ENCODE measurements at regions not wholly inside any gene's neighbourhood (a gene's known extent, or its start where the extent isn't known, plus 50 kb on each side); places are given as distances from the start of the nearest gene placed in this dataset.

DNA sequence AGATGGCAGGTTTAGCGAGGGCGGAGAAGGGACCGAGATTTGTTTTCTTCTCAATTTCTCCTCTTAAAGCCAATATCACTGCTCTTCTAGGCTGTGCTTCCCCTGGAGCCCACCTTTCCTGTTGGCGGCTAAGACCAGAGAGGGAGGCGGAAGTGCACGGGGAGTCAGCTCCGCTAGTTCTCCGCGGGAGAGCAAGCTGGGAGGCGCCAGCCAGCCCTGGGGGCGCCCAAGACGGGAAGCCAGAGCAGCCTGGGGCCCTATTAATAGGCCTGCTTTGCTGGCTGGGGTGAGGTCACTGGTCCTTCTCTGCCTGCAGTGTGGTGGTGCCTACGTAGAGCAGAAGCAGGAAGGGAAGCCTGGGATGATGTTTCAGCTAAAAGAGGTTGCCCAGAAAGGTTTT is 61.6 kb downstream of the LSM5 start:
- no peak for DNase-seq (ENCODE audit: low read depth)
- no peak overlapping the region for H3K4me3 ChIP-seq (ENCODE audit: low read depth, low read length)

DNA sequence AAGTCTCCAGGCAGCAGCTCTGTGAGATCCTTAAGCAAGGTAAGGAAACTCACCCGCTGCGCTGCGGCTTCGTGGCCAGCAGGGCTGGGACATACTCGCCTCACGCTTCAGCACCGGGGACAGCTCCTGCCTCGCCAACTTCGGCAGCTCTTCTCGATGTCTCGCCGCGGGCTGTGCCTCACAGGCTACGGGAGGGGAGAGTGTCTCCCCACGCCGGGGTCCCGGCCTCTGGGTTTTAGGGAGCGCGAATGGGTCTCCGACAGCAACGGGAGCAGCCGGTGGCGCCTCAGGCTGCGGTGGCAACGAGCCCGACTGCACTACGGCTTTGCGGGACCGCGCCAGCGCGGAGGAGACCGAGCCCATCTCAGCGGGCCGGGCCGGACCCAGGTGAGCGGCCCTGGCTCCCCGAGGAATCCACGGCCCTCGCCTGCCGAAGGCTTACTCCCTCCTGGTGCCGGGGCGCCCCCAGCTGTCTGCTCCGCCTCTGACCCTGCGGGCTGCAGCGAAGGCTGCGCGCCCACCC is 62.4 kb downstream of the LSM5 start:
- H3K4me3 ChIP-seq (ENCODE audit: low read depth, low read length) = no peak overlapping the region
- DNase-seq (ENCODE audit: low read depth) = peak; percentile 38

DNA sequence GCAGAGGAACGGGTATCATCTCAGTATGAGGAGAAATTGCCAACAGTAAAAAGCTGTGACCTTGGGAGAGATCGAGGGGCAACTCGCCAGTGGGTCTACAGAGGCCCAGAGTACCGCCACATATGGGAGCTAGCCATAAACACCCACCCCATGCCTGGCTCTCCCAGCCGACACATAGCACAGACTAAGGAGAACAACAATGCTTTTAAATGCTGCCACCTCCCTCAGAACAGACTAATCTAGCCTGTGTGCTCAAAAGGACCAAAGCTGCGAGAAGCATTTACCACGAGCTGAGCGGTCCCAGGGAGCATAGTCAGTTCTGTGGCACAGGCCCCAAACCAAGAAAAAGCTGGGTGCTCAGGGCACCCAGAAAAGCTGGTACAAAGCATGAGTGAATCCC is 73.3 kb downstream of the LSM5 start:
- DNase-seq (ENCODE audit: low read depth) = no peak
- H3K4me3 ChIP-seq (ENCODE audit: low read depth, low read length) = no peak overlapping the region

DNA sequence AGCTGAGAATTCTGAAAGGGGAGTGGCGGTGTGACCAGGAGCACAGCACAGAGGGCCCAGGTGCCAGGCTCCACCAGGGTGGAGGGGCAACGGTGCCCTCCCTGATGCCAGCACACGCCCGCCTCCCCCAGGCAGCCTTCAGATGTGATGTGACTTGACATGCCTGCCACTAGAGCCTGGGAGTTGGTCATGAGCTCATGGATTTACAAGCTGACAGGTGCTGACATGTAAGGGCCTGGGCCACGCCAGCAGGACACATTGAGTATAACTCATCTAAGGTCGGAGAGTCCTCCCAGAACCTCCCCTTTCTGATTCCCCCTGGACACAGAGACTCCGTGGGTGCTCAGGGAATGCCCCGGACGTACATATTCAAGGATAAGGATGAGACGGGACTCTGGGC is 74.2 kb downstream of the LSM5 start:
- no peak overlapping the region for H3K4me3 ChIP-seq (ENCODE audit: low read depth, low read length)
- no peak for DNase-seq (ENCODE audit: low read depth)

DNA sequence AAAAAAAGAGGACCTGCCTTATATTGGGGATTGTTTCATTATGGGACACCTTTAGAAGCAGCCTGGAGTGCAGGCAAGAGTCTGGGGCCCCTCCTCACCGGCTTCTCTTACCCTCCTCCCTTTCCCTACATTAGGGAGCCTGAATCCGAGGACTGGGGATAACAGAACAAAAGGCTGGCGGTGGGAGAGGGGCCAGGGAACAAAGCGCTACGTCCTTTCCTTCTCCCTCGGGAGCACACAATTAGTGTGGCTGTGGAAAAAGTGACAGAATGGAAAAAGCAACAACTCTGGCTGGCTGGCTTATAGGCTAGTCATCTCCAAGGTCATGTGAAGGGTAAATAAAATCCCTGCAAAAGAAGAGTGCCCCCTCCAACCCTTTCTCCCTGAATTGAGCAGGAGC is 74.7 kb downstream of the LSM5 start:
- no peak for DNase-seq (ENCODE audit: low read depth)
- H3K4me3 ChIP-seq (ENCODE audit: low read depth, low read length) = no peak overlapping the region

DNA sequence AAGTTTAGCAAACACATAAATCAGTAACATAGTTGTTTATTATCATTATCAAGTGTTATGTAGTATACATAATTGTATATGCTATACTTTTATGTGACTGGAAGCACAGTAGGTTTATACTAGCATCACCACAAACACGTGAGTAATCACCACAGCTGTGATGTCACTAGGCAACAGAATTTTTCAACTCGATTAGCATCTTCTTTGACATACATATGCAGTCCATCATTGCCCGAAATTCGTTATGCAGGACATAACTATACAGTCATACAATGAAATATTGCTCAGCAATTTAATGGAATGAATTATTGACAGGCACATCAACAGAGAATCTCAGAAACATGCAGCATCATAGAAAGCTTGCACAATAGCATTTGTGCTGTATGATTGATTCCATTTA is 77.7 kb downstream of the LSM5 start:
- no peak for DNase-seq (ENCODE audit: low read depth)
- H3K4me3 ChIP-seq (ENCODE audit: low read depth, low read length) = no peak overlapping the region

DNA sequence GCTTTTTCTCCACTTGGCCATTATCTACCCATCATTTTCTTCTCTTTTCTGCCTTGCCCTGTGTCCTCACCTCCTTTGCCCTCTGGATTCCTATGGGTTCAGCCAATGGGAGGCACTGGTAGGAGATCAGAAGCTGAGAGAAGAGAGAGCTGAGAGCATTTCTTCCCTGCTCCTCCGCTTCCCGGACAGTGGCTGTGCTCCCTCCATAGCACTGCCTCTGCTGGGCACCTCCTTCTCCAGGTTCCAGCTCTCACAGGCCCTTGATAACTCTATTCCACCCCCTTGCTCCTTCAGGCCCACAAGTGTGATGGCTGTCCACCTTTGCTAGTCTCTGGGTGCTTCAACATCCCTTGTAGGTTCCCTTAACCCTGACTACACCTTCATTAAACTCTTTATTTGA is 79.6 kb downstream of the LSM5 start:
- DNase-seq (ENCODE audit: low read depth) = no peak

DNA sequence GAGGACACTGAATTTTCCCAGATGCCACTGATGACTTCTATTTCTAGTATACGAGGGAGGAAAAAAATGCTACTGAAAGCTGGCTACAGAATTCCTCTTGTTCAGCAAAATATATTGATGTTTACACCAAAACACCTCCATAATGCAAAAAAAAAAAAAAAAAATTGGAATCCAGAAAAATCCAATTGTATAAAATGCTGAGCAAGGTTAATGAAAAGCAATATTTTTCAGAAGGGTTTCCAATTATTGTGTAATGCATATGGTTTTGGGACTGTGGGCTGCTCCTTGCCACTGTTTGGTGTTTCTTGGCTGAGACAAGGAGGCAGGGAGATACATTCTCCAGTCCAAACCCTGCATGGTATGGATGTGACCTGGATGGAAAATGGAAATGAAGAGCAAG is 83.8 kb downstream of the LSM5 start:
- DNase-seq (ENCODE audit: low read depth) = no peak
- no peak overlapping the region for H3K4me3 ChIP-seq (ENCODE audit: low read depth, low read length)

More for the DNA sequence above, 79.6 kb downstream of the LSM5 start:
- H3K4me3 ChIP-seq (ENCODE audit: low read depth, low read length) = no peak overlapping the region

DNA sequence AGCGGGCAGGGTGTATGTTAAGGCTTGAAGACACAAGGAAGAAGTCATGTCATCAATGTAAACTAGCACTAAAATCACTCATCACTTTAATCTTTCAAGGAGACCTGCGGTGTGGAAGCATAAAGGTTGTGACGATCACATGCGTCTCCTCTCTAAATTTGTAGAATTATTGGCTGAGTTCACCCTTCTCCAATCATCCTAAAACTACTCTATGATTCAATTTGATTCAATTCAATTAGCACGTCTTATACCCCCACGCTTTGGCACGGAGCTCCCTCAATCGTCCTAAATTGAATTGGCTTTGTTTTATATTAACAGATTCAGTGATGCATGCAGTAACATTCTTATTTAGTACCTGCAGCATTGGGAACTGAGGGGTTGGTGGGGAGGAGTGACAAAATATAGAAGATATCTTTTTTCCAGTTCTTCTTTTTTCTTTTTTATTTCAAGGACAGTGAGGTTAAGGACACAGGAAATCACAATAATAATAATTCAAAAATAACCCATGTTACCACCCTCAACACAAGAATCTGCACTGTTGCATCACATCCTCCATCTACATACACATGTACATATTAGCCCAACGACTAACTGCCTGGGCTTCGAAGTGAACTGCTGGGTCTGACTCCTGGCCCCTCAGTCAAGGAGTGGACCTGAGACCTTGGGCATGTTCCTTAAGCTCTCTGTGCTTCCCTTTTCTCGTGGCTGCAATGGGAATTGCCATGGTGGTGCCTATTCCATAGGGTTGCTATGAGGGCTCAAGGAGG is 86.5 kb downstream of the LSM5 start:
- H3K4me3 ChIP-seq (ENCODE audit: low read depth, low read length) = no peak overlapping the region
- DNase-seq (ENCODE audit: low read depth) = no peak

DNA sequence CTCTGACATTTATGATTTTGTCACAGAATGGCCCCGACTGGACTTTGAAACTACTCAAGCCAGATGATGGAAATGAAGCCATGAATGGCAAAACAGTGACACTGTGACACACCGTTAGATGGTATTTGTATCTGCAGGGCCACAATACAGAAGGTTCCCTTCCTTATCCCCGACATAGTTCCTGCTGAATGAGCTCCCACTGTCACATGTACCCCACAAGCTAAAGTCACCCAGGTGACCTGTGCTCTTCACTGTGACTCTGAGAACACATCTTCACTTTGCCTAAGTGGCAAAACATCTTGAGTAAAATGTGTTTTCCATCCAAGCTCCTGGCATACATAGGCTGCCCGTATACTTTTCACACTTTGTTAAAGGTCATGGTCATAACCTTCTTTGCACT is 89.5 kb downstream of the LSM5 start:
- H3K4me3 ChIP-seq (ENCODE audit: low read depth, low read length) = no peak overlapping the region
- DNase-seq (ENCODE audit: low read depth) = no peak

DNA sequence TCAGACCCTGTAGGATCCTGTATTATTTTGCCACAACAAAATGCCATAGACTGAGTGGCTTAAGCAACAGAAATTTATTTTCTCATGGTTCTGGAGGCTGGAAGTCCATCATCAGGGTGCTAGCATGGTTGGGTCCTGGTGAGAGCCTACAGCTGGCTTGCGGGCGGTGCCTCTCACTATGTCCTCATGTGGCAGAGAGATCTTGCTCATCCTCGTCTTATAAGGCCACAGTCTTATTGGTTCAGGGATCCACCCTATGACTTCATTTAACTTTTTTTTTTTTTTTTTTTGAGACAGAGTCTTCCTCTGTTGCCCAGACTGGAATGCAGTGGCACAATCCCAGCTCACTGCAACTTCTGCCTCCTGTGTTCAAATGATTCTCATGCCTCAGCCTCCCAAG is 90.9 kb downstream of the LSM5 start:
- no peak overlapping the region for H3K4me3 ChIP-seq (ENCODE audit: low read depth, low read length)
- no peak for DNase-seq (ENCODE audit: low read depth)

DNA sequence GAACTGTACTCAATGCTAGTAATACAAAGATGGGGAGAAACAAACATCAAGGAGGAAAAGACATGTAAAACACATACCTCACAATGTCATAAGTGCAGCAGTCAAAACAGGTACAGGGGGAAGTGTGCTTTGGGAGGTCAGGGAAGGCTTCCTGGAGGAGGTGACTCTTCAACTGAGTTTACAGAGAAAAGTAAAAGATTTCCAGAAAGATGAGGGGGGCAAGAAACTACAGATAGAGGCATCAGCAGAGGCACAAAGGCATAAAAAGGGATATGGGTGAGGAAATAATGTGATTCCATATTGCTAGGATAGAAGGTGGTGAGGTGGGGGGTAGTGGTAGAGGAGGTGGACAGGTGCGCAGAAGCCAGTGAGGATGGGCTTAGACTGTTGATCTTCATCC is 95.0 kb downstream of the LSM5 start:
- no peak for DNase-seq (ENCODE audit: low read depth)
- H3K4me3 ChIP-seq (ENCODE audit: low read depth, low read length) = no peak overlapping the region

DNA sequence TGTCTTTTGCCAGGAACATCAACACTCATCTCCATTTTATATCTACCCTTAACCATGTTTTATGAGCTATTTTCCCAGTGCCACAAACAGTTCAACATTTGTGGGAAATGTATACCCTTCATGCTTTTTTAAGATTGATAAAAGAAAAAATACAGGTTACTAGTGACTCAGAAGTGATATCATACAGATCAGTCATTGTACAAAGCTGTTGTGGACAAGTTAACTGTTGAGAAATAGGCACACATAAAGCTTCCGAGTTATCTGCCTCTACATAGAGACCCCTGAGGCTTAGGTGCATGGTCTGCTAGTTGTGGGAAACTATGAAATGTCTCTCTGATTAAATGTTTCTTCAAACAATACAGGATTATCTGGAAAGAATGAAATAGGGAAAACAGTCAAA is 96.3 kb downstream of the LSM5 start:
- no peak overlapping the region for H3K4me3 ChIP-seq (ENCODE audit: low read depth, low read length)
- no peak for DNase-seq (ENCODE audit: low read depth)

DNA sequence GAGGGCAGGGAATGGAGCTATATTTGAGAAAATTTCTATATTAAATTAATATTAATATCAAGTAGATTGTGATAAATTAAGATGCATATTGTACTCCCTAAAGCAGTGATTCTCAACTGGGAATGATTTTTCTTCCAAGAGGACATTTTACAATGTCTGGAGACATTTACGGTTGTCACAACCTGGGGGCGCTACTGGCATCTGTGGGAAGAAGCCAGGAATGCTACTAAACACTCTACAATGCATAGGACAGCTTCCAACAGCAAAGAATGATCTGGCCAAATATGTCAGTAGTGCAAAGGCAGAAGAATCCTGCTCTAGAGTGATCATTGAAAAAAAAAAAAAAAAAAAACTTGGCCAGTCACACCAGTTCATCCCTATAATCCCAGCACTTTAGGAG is 100.0 kb downstream of the LSM5 start:
- no peak for DNase-seq (ENCODE audit: low read depth)
- no peak overlapping the region for H3K4me3 ChIP-seq (ENCODE audit: low read depth, low read length)

DNA sequence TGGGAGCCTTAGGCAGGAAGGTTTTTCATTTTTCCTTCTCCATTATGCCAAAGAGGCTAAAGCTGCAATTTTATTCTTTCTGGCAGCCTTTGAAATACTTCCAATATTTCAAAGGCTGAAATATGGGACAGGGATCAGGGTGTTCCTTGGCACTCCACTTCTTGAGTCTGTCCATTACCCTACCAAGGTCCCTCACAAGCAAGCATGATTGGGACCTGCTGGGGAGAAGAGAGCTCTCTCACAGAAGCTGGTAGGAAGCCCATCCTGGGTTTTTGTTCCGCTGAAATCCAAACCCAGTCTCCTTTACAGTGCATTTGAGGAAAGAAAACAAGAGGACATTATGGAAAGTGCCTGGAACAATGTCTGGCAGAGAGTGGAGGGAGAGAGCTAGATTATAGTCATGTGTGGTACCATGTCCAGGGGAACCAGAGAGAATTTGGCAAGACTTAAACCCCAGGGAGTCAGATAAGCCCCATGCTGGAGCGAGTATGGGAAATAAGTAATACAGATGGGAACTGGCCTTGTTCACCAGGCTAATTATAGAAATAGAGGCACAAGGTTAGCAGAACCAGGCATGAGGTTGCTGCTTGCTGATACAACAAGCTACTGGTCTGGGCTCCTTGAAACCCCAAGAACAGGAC is 104.7 kb downstream of the LSM5 start:
- no peak overlapping the region for H3K4me3 ChIP-seq (ENCODE audit: low read depth, low read length)
- DNase-seq (ENCODE audit: low read depth) = no peak

DNA sequence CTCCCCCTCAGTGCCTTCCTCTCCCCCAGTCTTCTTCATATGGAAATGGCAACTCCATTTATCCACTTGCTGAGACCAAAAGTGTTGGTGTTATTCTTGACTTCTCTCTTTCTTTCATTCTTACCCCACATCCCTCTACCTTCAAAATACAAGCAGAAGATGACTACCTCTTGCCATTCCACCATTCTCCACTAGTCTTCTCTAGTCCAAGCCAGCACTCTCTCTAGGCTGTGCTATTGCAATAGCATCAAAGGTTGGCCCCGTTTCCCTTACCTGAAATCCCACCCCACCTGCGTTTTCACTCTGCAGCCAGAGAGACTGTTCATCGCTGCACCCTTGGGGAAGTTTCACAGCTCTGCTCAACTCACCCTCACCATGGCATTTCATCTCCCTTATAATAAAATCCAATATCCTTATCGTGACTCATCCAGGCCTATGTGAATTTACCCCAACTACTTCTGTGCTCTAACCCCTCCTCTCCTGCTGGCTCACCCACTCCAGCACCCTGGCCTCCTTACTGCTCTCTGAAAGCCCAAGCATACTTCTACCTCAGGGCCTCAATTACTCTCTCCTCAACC is 109.1 kb downstream of the LSM5 start:
- no peak overlapping the region for H3K4me3 ChIP-seq (ENCODE audit: low read depth, low read length)
- DNase-seq (ENCODE audit: low read depth) = no peak

DNA sequence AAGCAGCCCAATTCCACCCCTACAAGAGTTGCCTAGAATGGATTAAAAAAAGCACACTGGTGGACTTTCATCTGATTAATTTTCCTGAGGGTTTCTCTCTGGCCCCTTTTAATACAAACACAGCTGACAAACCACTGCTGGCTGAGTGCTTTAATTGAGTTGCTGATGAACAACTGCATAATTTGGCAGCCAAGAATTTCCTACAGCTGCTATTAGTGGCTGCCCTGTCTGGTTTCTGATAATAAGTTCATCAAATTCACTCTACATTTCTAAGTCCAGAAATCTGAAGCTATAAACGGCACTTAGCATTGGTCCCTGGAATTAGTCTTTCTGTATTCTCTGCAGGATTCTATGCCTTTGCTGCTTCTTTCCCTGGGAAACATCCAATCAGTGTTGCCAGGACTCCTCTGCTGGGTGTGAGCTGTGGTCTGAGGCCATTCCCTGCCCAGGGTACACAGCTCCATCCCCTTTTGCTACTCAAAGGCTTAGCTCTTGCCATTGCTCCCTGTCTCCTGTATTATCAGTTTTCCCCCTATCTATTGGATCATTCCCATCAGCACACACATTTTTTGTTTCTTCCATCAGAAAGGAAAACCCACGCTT is 110.6 kb downstream of the LSM5 start:
- DNase-seq (ENCODE audit: low read depth) = no peak
- H3K4me3 ChIP-seq (ENCODE audit: low read depth, low read length) = no peak overlapping the region

DNA sequence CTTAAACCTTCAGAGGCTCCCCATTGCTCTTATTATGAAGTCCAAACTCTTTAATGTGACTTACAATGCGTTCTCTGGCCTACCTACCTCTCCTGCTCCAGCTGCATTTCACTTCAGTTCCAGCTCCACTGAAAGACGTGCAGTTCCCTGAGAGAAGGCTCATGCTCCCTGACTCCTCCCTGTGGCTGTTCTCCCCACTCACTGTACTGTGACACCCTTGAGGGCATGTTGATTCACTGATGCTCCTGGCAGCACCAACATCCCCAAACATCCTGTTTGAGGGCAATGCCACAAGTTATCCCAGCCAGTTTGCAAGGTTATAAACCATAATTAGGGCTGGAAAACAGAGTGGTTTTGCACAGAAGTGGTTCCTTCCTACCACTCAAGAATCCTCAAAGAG is 111.2 kb downstream of the LSM5 start:
- H3K4me3 ChIP-seq (ENCODE audit: low read depth, low read length) = no peak overlapping the region
- no peak for DNase-seq (ENCODE audit: low read depth)

DNA sequence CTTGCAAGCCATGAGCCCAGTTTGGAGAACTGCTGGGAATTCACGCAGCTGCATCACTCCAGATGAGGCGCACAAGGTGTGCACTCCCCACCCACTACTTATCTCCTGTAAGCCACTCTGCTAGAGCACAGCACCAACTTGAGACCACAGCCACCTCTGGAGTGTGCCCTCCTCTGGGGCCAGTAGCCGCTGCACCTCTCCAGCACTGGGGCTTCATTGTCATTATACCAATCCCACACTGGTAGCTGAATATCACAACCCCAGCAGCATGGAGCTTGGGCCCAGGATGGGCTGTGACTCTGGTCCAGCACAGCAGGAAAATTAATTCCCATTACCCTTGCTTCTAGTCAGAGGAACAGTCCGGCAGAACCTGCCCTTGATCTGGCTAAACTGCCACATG is 125.6 kb downstream of the LSM5 start:
- no peak overlapping the region for H3K4me3 ChIP-seq (ENCODE audit: low read depth, low read length)
- no peak for DNase-seq (ENCODE audit: low read depth)

DNA sequence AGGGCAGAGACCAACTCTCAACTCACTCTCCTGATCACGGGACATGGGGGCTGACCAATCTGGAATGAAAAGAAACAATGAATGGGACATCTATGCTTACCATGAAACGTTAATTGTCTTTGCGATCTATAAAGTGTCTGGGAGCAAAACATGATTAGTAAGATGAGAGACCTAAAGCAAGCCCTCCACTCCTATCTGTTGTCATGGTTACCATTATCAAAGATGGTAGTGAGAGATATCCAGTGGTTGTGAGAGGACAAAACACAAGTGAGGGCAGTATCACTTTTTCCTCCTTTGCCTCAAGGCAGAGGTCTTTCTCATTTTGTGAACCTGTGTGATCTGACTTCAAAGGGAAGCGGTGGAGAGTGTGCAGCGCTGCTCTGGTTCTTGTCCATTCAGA is 130.1 kb downstream of the LSM5 start:
- no peak overlapping the region for H3K4me3 ChIP-seq (ENCODE audit: low read depth, low read length)
- DNase-seq (ENCODE audit: low read depth) = no peak
